Progenitor cell of endocrine pancreas (in vitro differentiated cells): ENCODE measurements at regions not wholly inside any gene's neighbourhood (a gene's known extent, or its start where the extent isn't known, plus 50 kb on each side); places are given as distances from the start of the nearest gene placed in this dataset.

Source experiments
- DNase-seq: peaks from one replicate; pipeline ENCODE4 v3.0.0; 2021; ENCODE audit warnings: low spot score; ENCODE audit not compliant: unreplicated experiment
- H3K27ac Mint-ChIP-seq: 2 replicates; pipeline ENCODE4 v1.8.0; 2021; ENCODE audit warnings: mild to moderate bottlenecking, moderate library complexity, mixed read lengths
- H3K27me3 Mint-ChIP-seq: 2 replicates; pipeline ENCODE4 v1.8.0; 2021; ENCODE audit warnings: mixed read lengths
- H3K36me3 Mint-ChIP-seq: 2 replicates; pipeline ENCODE4 v1.8.0; 2022; ENCODE audit warnings: mixed read lengths; ENCODE audit not compliant: insufficient read depth
- H3K4me1 Mint-ChIP-seq: 2 replicates; pipeline ENCODE4 v1.8.0; 2021; ENCODE audit warnings: low read depth, mixed read lengths
- H3K4me3 Mint-ChIP-seq: 2 replicates; pipeline ENCODE4 v1.8.0; 2021; ENCODE audit warnings: low read depth, mild to moderate bottlenecking, moderate library complexity, mixed read lengths
- H3K9me3 Mint-ChIP-seq: 2 replicates; pipeline ENCODE4 v1.8.0; 2021; ENCODE audit warnings: low read depth, mixed read lengths
- TF ChIP-seq, protein P1 (sequence below): fragments of 200-600 bp; sonication (generic); IDR thresholded peaks from one replicate; pipeline ENCODE4 v1.5.0; 2021; ENCODE audit warnings: antibody characterized with exemption, mild to moderate bottlenecking; ENCODE audit not compliant: unreplicated experiment

GRCh38 chr13:105219651-105220050, 1315.8 kb downstream of the EFNB2 start:
- TF ChIP-seq, protein P1, sequence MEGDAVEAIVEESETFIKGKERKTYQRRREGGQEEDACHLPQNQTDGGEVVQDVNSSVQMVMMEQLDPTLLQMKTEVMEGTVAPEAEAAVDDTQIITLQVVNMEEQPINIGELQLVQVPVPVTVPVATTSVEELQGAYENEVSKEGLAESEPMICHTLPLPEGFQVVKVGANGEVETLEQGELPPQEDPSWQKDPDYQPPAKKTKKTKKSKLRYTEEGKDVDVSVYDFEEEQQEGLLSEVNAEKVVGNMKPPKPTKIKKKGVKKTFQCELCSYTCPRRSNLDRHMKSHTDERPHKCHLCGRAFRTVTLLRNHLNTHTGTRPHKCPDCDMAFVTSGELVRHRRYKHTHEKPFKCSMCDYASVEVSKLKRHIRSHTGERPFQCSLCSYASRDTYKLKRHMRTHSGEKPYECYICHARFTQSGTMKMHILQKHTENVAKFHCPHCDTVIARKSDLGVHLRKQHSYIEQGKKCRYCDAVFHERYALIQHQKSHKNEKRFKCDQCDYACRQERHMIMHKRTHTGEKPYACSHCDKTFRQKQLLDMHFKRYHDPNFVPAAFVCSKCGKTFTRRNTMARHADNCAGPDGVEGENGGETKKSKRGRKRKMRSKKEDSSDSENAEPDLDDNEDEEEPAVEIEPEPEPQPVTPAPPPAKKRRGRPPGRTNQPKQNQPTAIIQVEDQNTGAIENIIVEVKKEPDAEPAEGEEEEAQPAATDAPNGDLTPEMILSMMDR = no peak
- DNase-seq = no peak
- Mint-ChIP-seq H3K27me3 (no peaks in the 10 kb centered on the region), H3K4me1 (peaks cover 1% of the 10 kb centered on the region), H3K9me3 (peaks cover 6% of the 10 kb centered on the region), H3K27ac (no peak overlapping the region), H3K4me3 (no peak overlapping the region), H3K36me3 (no peaks in the 10 kb centered on the region)

DNA sequence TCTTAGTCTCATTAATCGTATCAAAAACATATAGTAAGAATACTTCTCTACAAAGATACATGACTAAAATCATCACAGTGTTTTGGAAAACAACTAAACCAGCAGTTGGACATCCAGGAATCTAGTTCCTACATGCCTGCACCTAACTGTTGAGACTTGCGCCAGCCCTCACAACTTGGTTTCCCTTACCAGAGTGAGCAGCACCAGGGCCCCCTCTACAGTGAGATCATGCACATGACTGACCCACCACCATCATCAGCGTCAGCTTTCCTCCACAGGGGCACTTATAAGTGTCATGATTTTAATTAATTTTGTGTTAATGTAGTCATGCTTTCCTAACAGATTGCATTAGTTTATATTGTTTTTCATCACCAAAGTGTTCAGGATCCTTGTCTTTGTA, 1322.0 kb downstream of the EFNB2 start:
- no peaks in the 10 kb centered on the region for H3K4me1 Mint-ChIP-seq
- DNase-seq = no peak
- H3K27ac Mint-ChIP-seq = no peak overlapping the region
- TF ChIP-seq, protein P1 = no peak
- no peak overlapping the region for H3K4me3 Mint-ChIP-seq
- no peaks in the 10 kb centered on the region for H3K9me3 Mint-ChIP-seq
- no peaks in the 10 kb centered on the region for H3K36me3 Mint-ChIP-seq
- no peaks in the 10 kb centered on the region for H3K27me3 Mint-ChIP-seq

DNA sequence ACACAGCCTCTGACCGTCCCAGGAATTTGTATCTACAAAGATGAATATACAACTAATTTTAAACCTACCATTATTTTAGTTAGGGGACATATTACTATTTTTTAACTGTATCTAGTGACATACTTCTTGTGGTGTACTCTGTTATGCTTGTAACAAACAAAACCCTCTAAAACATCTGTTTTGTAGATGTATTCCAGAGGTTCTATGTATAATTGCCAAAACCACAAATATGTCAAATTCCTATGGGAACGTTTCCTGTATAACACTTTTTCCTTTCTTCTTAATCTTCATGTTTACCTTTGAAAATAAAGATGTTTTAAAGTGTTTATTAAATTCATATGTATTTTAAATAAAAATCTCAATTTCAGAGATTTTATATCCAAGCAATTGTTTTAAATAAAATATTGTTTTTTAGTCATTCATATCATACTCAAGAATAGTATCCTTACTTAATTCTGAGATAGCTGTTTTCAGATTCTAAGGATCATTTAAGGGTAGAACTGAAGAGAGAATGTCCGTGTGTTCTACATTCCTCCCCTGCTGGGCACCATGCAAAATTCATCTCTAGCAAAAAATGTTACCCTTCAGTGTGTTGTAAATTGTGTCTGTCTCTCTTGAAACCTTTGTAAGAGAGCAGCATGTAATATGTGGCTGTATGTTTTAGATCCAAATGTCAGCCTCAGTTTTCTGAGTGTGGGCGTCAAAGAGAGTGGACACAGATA, 1327.7 kb downstream of the EFNB2 start:
- Mint-ChIP-seq H3K27ac (no peak overlapping the region), H3K4me1 (peaks cover 1% of the 10 kb centered on the region), H3K27me3 (no peaks in the 10 kb centered on the region), H3K36me3 (no peaks in the 10 kb centered on the region), H3K9me3 (peaks cover 4% of the 10 kb centered on the region), H3K4me3 (no peak overlapping the region)
- DNase-seq = no peak
- TF ChIP-seq, protein P1 = peak; percentile 11

GRCh38 chr13:105202354-105202753, 1333.1 kb downstream of the EFNB2 start:
- TF ChIP-seq, protein P1 = peak; percentile 68
- no peak overlapping the region for H3K4me3 Mint-ChIP-seq
- H3K36me3 Mint-ChIP-seq = no peaks in the 10 kb centered on the region
- H3K9me3 Mint-ChIP-seq = peaks cover 4% of the 10 kb centered on the region
- H3K4me1 Mint-ChIP-seq = peaks cover 3% of the 10 kb centered on the region
- no peaks in the 10 kb centered on the region for H3K27me3 Mint-ChIP-seq
- no peak overlapping the region for H3K27ac Mint-ChIP-seq
- no peak for DNase-seq

- TF ChIP-seq, protein P1 = no peak
Measured at GRCh38 chr13:105201351-105201750, 1334.1 kb downstream of the EFNB2 start.

More at GRCh38 chr13:105201351-105201750, 1334.1 kb downstream of the EFNB2 start:
- peaks cover 3% of the 10 kb centered on the region for H3K4me1 Mint-ChIP-seq
- peaks cover 4% of the 10 kb centered on the region for H3K9me3 Mint-ChIP-seq
- no peak for DNase-seq
- H3K36me3 Mint-ChIP-seq = no peaks in the 10 kb centered on the region
- no peak overlapping the region for H3K4me3 Mint-ChIP-seq
- H3K27ac Mint-ChIP-seq = no peak overlapping the region
- H3K27me3 Mint-ChIP-seq = no peaks in the 10 kb centered on the region
